Hepatocyte (in vitro differentiated cells): ENCODE measurements at regions not wholly inside any gene's neighbourhood (a gene's known extent, or its start where the extent isn't known, plus 50 kb on each side); places are given as distances from the start of the nearest gene placed in this dataset.

Experiments used
- DNase-seq: peaks from one replicate; pipeline ENCODE4 v3.0.0-alpha.2; 2016; ENCODE audit warnings: low spot score
- H2AFZ ChIP-seq: fragments of 200-600 bp; sonication (generic); 2 replicates; pipeline ENCODE4 v1.6.0; 2016; ENCODE audit warnings: antibody characterized with exemption, mild to moderate bottlenecking
- H3K27ac ChIP-seq: fragments of 200-600 bp; sonication (generic); 2 replicates; pipeline ENCODE4 v1.5.1; 2016; ENCODE audit warnings: mild to moderate bottlenecking
- H3K27me3 ChIP-seq: fragments of 200-600 bp; sonication (generic); 2 replicates; pipeline ENCODE4 v1.6.1; 2016
- H3K36me3 ChIP-seq: fragments of 200-600 bp; sonication (generic); replicated peaks from 2 replicates; pipeline ENCODE4 v1.5.1; 2016; ENCODE audit warnings: low read depth; ENCODE audit not compliant: insufficient read depth
- H3K4me1 ChIP-seq: fragments of 200-600 bp; sonication (generic); 2 replicates; pipeline ENCODE4 v1.5.1; 2016; ENCODE audit warnings: mild to moderate bottlenecking, moderate library complexity; ENCODE audit not compliant: insufficient read depth
- H3K4me2 ChIP-seq: fragments of 200-600 bp; sonication (generic); 2 replicates; pipeline ENCODE4 v1.6.0; 2016
- H3K4me3 ChIP-seq: fragments of 200-600 bp; sonication (generic); 2 replicates; pipeline ENCODE4 v1.5.1; 2016; ENCODE audit warnings: mild to moderate bottlenecking
- H3K79me2 ChIP-seq: fragments of 200-600 bp; sonication (generic); 2 replicates; pipeline ENCODE4 v1.6.0; 2017; ENCODE audit warnings: mild to moderate bottlenecking
- H3K9me2 ChIP-seq: fragments of 200-600 bp; sonication (generic); replicated peaks from 2 replicates; pipeline ENCODE4 v1.6.0; 2017; ENCODE audit warnings: mild to moderate bottlenecking; ENCODE audit not compliant: insufficient read depth
- H3K9me3 ChIP-seq: fragments of 200-600 bp; sonication (generic); 2 replicates; pipeline ENCODE4 v1.5.1; 2016; ENCODE audit warnings: low read depth, mild to moderate bottlenecking
- H4K20me1 ChIP-seq: fragments of 200-600 bp; sonication (generic); 2 replicates; pipeline ENCODE4 v1.6.0; 2016; ENCODE audit warnings: mild to moderate bottlenecking; ENCODE audit not compliant: insufficient read depth, poor library complexity, severe bottlenecking
- EZH2 ChIP-seq: fragments of 200-600 bp; sonication (generic); IDR thresholded peaks from 2 replicates; pipeline ENCODE4 v1.6.1; 2016; ENCODE audit warnings: antibody characterized with exemption, mild to moderate bottlenecking, borderline replicate concordance
- EZH2phosphoT487 ChIP-seq: fragments of 200-600 bp; sonication (generic); IDR thresholded peaks from one replicate; pipeline ENCODE4 v1.6.1; 2018; ENCODE audit warnings: antibody characterized with exemption, mild to moderate bottlenecking, low read depth, moderate library complexity; ENCODE audit not compliant: unreplicated experiment, severe bottlenecking
- WGBS: methylation state at CpG from one replicate; pipeline ENCODE4 v1.1.6; 2016; ENCODE audit warnings: low lambda C conversion rate; ENCODE audit errors: missing lambda C conversion rate; 5-methylcytosine and 5-hydroxymethylcytosine counted together
- TF ChIP-seq, protein P1 (sequence below): fragments of 200-600 bp; sonication (generic); IDR thresholded peaks from 2 replicates; pipeline ENCODE4 v1.5.1; 2016; ENCODE audit warnings: antibody characterized with exemption, mild to moderate bottlenecking; ENCODE audit not compliant: poor library complexity

DNA sequence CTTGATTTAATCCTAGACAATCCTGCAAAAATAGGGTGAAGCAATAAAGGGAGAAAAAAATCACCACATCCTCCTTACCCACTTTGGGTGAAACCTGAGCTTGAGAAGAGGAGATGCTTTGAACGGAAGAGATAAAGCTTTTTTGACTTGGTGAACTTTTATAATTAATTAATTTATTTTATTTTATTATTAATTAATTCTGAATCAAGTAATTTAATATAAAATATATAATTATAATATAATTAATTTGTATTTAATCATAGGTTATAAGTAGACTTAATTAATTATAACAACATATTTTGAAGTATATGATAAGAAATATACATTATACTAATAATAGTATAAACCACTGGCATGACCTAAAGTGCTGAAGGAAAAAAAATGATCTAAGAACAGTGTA, 2164.8 kb downstream of the LRRC4C start:
- no peak for DNase-seq
- Histone ChIP-seq H3K36me3 (no peaks in the 10 kb centered on the region), H3K4me1 (no peaks in the 10 kb centered on the region), H3K4me2 (no peak overlapping the region), H4K20me1 (no peaks in the 10 kb centered on the region), H3K79me2 (no peaks in the 10 kb centered on the region), H3K9me2 (no peaks in the 10 kb centered on the region), H3K4me3 (no peak overlapping the region), H2AFZ (no peak overlapping the region), H3K9me3 (peaks cover 5% of the 10 kb centered on the region), H3K27ac (no peak overlapping the region), H3K27me3 (no peaks in the 10 kb centered on the region)
- WGBS = 75% methylated on average over 1 of the region's 1 CpG
- TF ChIP-seq EZH2phosphoT487 = no peak
- no peak for TF ChIP-seq EZH2

- H3K4me2 ChIP-seq = no peak overlapping the region
- H3K4me3 ChIP-seq = no peak overlapping the region
- TF ChIP-seq, protein P1, sequence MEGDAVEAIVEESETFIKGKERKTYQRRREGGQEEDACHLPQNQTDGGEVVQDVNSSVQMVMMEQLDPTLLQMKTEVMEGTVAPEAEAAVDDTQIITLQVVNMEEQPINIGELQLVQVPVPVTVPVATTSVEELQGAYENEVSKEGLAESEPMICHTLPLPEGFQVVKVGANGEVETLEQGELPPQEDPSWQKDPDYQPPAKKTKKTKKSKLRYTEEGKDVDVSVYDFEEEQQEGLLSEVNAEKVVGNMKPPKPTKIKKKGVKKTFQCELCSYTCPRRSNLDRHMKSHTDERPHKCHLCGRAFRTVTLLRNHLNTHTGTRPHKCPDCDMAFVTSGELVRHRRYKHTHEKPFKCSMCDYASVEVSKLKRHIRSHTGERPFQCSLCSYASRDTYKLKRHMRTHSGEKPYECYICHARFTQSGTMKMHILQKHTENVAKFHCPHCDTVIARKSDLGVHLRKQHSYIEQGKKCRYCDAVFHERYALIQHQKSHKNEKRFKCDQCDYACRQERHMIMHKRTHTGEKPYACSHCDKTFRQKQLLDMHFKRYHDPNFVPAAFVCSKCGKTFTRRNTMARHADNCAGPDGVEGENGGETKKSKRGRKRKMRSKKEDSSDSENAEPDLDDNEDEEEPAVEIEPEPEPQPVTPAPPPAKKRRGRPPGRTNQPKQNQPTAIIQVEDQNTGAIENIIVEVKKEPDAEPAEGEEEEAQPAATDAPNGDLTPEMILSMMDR = no peak
- no peak for TF ChIP-seq EZH2phosphoT487
- no peak for TF ChIP-seq EZH2
- no peaks in the 10 kb centered on the region for H3K36me3 ChIP-seq
- no peaks in the 10 kb centered on the region for H3K79me2 ChIP-seq
- H3K9me2 ChIP-seq = no peaks in the 10 kb centered on the region
- H3K27ac ChIP-seq = no peak overlapping the region
- no peaks in the 10 kb centered on the region for H3K4me1 ChIP-seq
- no peaks in the 10 kb centered on the region for H4K20me1 ChIP-seq
- no peak for DNase-seq
- 83% methylated on average over 4 of the region's 4 CpGs for WGBS
- H3K27me3 ChIP-seq = no peaks in the 10 kb centered on the region
- H2AFZ ChIP-seq = no peak overlapping the region
- H3K9me3 ChIP-seq = no peaks in the 10 kb centered on the region
Measured at GRCh38 chr11:39288011-39288410, 2171.4 kb downstream of the LRRC4C start.

- Histone ChIP-seq H3K79me2 (no peaks in the 10 kb centered on the region), H3K36me3 (no peaks in the 10 kb centered on the region), H3K4me1 (no peaks in the 10 kb centered on the region), H3K4me2 (no peak overlapping the region), H2AFZ (no peak overlapping the region), H3K4me3 (no peak overlapping the region), H3K27ac (no peak overlapping the region), H4K20me1 (no peaks in the 10 kb centered on the region), H3K9me2 (no peaks in the 10 kb centered on the region), H3K9me3 (no peaks in the 10 kb centered on the region), H3K27me3 (no peaks in the 10 kb centered on the region)
- no peak for DNase-seq
- TF ChIP-seq, protein P1 = no peak
- TF ChIP-seq EZH2phosphoT487 (no peak), EZH2 (no peak)
- WGBS = 77% methylated on average over 3 of the region's 3 CpGs
Measured at GRCh38 chr11:39268176-39268690, 2191.2 kb downstream of the LRRC4C start.

- Histone ChIP-seq H2AFZ (no peak overlapping the region), H3K36me3 (no peaks in the 10 kb centered on the region), H3K4me3 (no peak overlapping the region), H4K20me1 (no peaks in the 10 kb centered on the region), H3K27me3 (no peaks in the 10 kb centered on the region), H3K9me3 (no peaks in the 10 kb centered on the region), H3K4me2 (no peak overlapping the region), H3K4me1 (no peaks in the 10 kb centered on the region), H3K9me2 (no peaks in the 10 kb centered on the region), H3K27ac (no peak overlapping the region), H3K79me2 (no peaks in the 10 kb centered on the region)
- TF ChIP-seq, protein P1 = no peak
- TF ChIP-seq EZH2 (no peak), EZH2phosphoT487 (no peak)
- 100% methylated on average over 1 of the region's 1 CpG for WGBS
- no peak for DNase-seq
Measured at GRCh38 chr11:39255648-39256047, 2203.8 kb downstream of the LRRC4C start.
